Stimulated activated CD8-positive, alpha-beta memory T cell treated with anti-CD3 and anti-CD28 coated beads, Interleukin-7, amount 100 ng/mL, for 48 hours (primary cell): ENCODE measurements at regions not wholly inside any gene's neighbourhood (a gene's known extent, or its start where the extent isn't known, plus 50 kb on each side); places are given as distances from the start of the nearest gene placed in this dataset.

ENCODE experiments used
- DNase-seq, 2 donors: peaks; one replicate each; pipeline ENCODE4 v3.0.0-alpha.2; 2020; ENCODE audit warnings: low read depth in 1 of 2; ENCODE audit errors: extremely low read depth in 1 of 2

DNA sequence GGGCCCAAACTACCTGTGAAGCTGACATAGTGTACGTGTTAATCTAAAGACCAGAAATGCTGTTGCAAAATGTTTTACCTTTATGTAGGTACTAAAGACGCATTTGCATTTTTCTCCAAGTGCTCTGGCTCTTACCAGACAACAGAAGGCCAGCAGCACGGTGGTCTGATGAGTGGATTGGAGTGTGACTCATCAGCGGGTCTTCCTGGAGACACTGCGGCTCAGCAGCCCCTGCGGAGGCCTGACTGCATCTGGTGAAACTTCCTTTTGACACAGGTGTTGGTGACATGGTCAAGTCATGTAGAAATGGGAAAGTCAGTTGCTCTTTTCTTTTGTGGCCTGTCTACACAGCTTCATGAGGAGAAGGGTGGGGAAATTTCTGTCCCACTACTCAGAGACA is 723.6 kb downstream of the INHBA start:
- no peak for DNase-seq

GRCh38 chr7:40978047-40978446 is 724.8 kb downstream of the INHBA start:
- no peak for DNase-seq

GRCh38 chr7:40977533-40977932 is 725.4 kb downstream of the INHBA start:
- no peak for DNase-seq

DNA sequence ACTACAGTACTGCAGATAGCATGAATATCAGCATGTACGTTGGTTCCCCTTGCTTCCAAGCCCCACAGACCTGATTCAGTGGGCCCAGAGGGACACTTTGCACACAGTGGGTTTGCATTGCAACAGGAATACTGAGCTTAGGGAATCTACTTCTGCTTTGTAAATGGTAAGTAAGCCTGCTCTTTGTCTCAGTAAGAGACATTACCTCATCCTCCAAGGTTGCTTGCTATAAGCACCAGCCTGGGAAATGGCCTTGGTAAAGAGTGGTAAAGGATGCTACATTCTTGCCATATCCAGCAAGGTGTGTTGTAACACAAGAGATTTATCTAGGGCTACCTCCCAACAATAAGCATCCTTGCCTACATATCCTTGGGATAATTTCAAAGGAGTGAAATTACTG is 730.5 kb downstream of the INHBA start:
- DNase-seq = no peak

GRCh38 chr7:40969641-40970040 is 733.2 kb downstream of the INHBA start:
- no peak for DNase-seq

- DNase-seq = no peak
Observed at GRCh38 chr7:40966693-40967092, 736.2 kb downstream of the INHBA start.

DNA sequence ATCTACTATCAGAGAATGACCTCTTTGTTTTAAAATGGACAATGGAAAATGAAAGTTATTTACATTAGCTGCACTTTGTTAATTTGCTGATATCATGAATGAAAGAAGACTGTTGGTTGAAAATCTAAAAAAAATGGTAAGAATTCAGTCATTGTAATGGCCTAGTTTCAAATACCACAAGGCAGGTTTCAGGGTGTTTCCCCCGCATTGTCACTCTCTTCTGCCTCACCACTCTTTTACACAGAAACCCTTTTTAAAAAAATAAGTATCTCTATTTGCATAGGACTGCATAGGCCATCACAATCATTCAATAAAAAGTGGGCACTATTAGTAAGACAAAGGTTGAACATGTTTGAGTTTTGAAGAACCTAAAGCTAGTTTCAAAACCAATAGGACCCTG is 737.1 kb downstream of the INHBA start:
- DNase-seq = no peak

DNA sequence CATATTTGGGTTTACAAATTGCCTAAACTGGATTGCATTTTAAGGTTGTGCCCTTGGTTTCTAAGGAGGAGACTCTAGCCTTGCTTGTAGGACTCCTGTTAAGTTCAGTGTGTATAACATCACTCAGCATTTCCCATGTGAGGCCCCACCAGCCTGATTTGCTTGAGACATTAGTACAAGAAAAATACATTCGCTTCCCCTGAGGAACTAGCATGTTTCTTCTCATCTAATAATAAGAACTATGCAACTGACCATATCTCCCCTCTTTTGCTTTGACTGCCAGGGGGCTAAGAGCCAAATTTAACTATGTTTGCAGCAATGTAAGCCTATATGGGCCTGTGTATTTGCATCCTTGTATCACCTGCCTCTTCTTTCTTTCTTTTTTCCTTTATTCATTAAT is 737.9 kb downstream of the INHBA start:
- no peak for DNase-seq

DNA sequence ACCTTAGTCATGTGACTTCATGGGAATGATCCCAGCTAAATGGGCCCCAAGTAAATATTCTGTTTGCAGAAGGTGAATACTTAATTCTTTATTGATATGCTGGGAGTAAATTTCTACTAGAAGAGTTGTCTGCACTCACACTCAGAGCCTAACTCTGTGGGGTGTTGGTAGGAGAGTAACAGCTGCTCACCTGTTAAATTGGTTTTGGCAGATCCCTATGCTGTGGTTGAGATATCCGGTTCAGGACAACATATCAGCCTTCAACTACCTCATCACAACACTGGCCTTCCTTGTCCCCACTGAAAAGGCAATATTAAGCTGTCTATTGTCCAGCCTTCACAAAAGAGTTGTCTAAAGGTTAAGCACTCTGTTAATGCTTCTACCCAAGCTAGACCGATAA is 738.3 kb downstream of the INHBA start:
- DNase-seq = no peak

- DNase-seq = no peak
Observed at GRCh38 chr7:40959955-40960354, 742.9 kb downstream of the INHBA start.

GRCh38 chr7:40948239-40948638 is 754.7 kb downstream of the INHBA start:
- DNase-seq = no peak

- no peak for DNase-seq
Observed at GRCh38 chr7:40947566-40947965, 755.3 kb downstream of the INHBA start.

GRCh38 chr7:40946549-40946948 is 756.3 kb downstream of the INHBA start:
- DNase-seq = no peak

- DNase-seq = no peak
Observed at GRCh38 chr7:40945788-40946187, 757.1 kb downstream of the INHBA start.

DNA sequence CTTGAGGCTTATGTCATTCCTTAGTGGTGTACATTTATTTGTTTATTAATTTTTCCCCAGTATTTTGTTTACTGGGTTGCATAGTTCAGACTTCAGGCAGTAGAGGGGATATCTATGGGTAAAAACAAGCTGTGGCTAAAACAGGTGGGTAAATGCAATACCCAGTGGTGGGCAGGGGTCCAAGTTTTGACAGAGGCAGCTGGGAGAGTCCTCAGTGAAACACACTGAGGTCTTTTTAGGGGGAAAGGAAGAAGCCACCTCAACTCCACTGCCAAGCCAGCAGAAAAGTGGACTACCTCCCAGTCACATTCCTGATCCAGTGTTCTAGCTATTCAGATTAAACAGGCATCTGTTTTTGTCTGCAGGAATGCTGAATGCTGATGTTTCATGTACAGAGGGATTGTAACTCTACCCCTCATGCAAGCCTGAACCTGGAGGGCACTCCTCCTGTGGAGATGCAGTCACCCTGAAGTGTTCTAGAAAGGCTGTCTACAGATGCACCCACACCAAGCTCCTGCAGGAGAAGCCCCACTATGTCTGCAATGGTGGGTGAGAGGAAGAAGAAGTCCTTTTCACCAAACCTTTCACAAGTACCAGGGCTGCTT is 757.8 kb downstream of the INHBA start:
- no peak for DNase-seq

DNA sequence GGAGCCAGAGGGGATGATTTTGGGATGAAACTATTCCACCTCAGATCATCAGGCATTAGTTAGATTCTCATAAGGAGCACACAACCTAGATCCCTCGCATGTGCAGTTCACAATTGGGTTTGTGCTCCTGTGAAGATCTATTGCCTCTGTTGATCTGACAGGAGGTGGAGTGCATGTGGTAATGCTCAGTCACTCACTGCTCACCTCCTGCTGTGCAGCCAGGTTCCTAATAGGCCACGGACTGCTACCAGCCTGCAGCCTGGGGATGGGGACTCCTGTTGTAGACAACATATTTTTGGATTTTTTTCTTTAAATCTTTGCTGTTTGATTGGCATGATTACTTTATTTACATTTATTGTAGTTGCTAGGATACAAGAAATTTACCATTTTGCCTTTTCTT is 765.0 kb downstream of the INHBA start:
- no peak for DNase-seq

DNA sequence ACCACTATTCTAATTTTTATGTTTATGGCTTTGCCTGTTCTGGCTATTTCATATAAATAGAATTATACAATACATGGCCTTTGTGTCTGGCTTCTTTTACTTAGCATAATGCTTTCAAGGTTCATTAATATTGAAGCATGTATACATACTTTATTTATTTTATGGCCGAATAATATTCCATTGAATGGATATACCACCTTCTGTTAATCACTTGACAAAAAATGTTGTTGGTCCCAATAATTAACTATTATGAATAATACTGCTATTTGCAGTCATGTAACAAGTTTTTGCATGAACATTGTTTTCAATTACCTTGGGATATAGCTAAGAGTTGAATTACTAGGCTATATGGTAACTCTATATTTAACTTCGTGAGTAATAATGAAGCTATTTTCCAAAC is 767.5 kb downstream of the INHBA start:
- DNase-seq = no peak

- DNase-seq = no peak
Observed at GRCh38 chr7:40923626-40924025, 779.3 kb downstream of the INHBA start.

GRCh38 chr7:40922316-40922670 is 780.6 kb downstream of the INHBA start:
- DNase-seq = no peak

GRCh38 chr7:40921589-40922315 is 781.1 kb downstream of the INHBA start:
- DNase-seq = no peak

GRCh38 chr7:40918701-40919271 is 784.0 kb downstream of the SUGCT start:
- no peak for DNase-seq

- no peak for DNase-seq
Observed at GRCh38 chr7:40916813-40917212, 782.0 kb downstream of the SUGCT start.

GRCh38 chr7:40915071-40915470 is 780.3 kb downstream of the SUGCT start:
- no peak for DNase-seq
